Right forelimb (tissue), 1 donor: ENCODE measurements at regions not wholly inside any gene's neighbourhood (a gene's known extent, or its start where the extent isn't known, plus 50 kb on each side); places are given as distances from the start of the nearest gene placed in this dataset.
"Not testable (repeated sequence)": the region's sequence is repeated elsewhere in the genome, so short reads cannot be mapped to it uniquely, and the experiment has no call there.

Experiments used
- DNase-seq: peaks from one replicate; pipeline ENCODE4 v3.0.0-alpha.2; 2018

DNA sequence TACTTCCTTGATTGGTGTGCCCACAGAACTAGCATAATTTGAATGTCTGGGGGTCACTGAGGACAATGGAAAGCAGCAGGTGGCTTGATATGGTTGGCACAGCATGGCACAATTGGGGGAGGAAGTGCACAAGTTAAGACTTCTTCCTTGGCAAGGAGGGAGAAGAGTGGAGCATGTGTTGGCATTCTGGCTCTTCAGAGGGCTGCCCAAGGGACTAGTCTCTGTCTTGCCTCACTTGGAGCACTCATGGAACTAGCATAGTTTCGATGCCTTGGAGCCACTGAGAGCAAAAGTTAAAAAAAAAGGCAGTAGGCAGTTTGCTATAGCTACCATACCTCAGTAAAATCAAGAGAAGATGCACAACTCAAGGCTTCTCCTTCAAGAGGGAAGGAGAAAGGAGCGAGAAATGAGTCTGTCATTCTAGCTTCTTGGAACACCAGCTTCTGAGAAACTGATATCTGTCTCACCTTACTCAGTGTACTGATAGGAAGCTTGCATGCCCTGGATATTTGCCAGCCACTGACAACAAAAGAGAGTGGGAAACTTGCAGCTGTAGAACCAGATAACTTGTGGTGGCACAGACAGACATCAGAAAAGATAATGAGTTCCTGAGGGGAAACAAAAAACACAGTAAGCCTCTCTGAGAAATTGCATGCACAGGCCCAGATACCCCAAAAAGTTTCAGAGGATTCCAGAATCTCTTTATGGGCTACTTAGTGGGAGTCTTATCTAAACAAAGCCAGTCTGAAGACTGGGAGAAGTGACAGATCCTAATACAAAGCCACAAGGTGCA is 207.5 kb upstream of the SAMSN1 start:
- no peak for DNase-seq

DNA sequence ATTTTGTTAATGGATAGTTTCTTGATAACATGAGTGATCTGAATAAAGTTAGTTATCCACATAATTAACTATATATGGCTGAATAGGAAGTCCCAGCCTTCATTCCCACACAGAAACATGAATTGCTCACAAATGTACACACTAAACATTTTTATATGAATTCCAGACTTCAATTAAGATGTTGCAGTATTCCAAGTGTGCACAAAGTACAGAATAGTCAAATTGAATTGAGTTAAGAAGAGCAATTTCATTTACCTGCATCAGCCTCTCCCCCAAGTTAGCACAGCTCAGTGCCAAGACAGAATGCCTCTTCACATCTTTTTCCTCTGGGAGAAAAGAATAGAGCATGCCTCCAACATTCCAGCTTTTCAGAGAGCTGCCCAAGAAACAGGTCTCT is 207.0 kb upstream of the SAMSN1 start:
- no peak for DNase-seq

DNA sequence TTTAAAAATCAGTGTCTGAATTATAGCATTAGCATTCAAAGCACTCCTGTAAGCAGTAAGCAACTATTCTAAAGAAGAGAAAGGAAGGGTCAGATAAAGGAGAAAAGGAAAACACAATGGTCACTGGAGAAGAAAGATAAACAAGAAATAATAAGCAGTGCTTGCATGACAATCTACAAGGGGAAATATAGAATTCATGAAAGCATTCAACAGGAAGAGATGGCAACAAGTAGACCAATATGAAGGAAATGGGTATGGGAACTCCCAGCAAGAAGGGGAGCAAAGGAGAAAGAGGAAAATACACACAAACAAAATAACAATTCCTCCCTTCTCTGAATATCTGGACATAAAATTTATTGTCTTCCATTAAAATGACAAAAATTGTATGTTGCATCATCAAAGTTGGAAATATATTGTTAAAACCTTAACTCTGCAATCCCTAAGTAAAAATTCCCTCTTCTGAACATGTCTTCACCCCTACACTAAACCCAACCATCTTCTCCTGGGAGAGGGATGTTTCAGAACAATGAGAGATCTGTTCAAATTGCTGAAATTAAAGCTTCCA is 206.3 kb upstream of the SAMSN1 start:
- no peak for DNase-seq

DNA sequence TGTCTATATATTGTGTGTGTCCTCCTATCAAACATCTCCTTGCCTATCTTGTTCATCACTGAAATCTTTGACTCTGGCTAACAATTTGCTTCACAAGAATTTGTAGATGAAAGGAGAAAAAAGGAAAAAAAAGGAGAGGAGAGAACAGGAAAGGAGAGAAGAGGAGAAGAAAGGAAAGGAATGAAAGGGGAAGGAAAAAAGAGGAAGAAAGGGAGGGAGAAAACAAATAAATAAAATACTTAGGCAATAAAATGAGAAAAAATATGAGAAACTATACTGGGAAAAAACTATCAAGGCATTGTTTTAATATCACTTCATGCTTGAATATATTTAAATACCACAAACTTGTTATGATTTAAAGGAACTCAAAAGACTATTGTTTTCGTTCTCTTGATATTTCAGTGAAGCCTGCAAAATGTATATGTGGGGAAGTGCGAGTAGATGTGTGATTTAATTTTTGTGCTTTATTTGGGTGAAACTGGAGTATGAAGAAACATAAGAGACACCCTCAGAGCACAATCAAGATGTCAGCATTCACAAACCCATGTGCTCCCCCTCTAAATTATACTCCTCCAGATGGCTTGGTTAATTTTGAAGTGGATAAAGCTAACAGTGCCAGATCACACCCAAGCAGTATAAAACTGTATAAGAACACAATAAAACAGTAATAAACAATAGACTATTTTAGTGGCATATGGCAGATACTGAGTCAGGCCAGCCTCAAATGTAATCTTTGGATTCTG is 205.7 kb upstream of the SAMSN1 start:
- no peak for DNase-seq

DNA sequence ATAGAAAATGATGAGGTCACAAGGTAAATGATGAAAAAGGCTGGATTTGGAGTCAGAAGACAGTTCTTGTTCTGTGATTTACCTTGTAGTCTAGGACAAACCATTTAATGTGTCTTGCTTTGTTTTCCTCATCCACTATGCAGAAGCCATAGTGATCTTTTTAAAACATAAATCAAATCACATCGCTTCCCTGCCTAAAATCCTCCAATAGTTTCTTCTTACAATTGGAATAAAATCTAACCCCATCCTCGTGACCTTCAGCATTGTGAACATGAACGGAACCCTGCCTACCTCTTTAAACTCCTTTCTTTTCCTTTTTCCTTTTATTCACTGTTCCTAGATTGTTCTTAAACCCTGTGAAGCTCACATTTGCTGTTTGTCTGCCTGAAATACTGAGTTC is 204.9 kb upstream of the SAMSN1 start:
- no peak for DNase-seq

DNA sequence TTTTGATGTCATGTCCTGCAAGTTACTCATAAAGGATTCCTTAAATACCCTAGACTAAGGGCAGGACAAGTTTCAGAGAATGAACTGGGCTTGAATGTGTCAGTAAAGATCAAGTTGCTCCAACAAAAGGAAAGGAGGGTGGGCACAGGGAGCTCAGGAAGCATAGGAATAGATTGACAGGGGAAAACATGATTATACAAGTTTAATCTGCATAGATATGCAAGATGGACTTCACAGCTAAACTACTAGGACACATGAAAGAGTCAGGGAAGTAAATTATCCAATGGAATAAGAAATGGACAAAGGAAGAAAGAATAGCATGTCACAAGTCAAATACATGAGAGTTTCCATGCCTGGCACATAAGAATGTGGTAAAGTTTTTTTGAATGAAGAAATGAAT is 203.9 kb upstream of the SAMSN1 start:
- DNase-seq, result no peak

DNA sequence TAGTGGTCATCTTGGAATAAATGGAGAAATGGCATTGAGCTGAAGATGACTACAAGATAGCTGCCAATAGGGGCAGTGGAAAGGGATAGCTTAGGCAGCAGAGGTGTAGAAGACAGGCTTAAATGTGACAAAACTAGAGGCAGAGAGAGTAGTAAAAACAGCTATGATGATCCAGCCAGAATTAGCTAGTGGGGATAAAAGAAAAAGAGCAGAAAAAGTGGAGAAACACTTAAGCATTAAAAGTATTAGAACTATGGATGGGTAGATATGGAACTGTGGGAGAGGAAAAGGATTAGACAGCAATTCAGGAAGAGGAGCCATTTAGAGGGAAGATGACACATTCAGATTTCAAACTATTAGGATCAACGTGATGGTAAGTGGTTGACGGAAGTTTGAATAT is 202.5 kb upstream of the SAMSN1 start:
- DNase-seq, result no peak

DNA sequence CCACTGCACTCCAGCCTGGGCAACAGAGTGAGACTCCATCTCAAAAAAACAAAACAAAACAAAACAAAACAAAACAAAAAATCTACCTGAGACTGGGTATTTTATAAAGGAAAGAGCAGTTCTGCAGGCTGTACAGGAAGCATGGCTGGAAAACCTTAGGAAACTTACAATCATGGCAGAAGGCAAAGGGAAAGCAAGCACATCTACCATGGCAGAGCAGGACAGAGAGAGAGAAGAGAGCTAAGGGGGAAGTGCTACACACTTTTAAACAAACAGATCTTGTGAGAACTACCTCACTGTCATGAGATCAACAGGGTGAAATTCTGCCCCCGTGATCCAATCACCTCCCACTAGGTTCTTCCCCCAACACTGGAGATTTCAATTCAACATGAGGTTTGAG is 198.3 kb upstream of the SAMSN1 start:
- DNase-seq, result no peak

DNA sequence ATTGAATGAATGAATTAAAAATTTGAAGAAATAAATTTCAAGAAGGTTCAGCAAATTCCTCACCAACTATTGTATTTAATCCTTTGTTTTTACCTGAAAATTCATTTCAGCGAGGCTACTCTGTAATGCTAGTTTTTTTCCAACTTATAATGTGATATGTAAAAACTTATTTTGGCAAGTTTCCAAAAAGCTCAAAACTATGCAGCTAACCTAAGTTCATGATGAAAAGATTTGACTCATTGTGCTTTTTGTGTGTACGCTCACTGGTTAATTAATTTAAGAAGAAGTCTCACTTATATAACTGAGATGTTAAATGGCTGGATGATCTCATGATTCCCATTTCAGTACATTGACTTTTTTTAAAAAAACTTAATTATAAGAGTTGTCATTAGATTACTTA is 196.0 kb upstream of the SAMSN1 start:
- DNase-seq, result no peak

DNA sequence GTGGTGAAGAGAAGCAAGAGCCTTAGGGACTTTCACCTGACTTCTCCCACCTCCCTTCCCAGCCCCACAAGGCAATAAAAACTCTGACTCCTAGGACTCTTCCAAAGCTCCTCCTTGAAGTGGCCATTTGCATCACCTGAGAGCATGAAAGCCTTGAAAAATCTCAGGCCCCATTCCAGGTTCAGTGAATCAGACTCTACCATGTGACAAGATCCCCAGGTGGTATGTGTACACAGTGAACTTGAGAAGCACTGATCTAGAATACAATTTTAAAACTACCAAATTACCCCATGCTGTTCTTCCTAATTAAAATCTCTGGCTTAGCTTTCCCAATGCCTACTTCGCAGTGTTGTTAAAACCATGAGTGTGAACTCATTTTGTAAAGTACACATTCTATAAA is 195.1 kb upstream of the SAMSN1 start:
- DNase-seq, result no peak

DNA sequence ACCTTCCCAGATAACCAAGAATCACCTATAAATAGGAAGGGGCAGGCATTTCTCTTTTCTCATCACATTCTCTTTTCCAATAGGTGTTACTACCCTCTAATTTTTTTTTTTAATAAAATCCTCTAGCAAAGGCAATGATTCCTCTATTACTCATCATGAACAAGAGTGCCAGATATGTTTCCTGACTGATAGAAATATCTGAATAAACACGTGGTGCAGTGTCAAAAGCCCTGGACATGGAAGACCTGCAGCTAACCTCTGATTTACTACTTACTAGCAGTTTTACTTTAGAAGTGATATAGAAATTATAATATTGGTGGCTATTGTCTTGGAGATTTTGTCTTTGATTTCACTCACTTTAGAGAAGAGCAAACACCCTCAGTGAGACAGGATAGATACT is 194.6 kb upstream of the SAMSN1 start:
- DNase-seq, result no peak

DNA sequence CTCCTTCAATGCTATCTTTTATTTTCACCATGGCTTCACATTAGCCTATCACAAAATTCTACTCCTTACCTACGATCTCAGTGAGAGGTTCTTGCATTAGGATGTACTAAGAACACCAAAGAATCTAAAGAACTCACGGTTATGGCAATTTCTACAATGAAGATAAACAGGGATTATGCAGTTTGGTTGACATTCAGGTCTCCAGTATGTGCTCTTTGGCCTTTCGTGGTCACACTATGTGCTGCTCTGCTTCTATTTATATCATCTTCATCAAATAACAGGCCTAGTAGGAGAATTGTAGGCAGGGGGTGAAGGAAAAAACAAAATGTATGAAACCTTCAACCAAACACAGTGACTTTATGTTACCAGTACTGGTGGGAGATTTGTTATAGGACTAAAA is 194.0 kb upstream of the SAMSN1 start:
- no peak for DNase-seq

DNA sequence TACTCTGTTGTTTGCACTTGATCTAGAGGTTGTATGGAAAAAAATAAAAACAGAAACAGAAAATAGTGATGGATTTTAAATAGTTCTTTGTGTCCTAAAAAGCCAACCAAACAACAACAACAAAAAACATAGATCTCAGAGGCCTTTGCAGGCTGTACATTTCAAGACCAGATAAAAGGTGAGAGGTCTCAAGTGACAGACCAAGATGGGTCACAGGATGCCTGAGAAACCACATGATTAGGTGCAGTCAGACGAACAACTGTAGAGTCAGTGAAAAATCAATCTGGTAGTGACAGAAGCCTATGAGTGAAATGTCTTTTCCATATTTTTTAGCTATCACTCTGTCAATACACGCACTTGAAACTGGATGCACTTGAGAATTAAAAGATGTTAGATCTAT is 193.5 kb upstream of the SAMSN1 start:
- no peak for DNase-seq

DNA sequence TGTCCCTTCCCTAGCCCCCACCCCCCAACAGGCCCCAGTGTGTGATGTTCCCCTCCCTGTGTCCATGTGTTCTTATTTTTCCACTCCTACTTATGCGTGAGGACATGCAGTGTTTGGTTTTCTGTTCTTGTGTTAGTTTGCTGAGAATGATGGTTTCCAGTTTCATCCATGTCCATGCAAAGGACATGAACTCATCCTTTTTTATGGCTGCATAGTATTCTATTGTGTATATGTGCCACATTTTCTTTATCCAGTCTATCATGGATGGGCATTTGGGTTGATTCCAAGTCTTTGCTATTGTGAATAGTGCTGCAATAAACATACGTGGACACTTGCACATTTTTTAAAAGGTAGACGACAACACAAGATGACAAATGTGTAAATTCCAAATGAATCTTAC is 192.5 kb upstream of the SAMSN1 start:
- DNase-seq, result not testable (repeated sequence)

DNA sequence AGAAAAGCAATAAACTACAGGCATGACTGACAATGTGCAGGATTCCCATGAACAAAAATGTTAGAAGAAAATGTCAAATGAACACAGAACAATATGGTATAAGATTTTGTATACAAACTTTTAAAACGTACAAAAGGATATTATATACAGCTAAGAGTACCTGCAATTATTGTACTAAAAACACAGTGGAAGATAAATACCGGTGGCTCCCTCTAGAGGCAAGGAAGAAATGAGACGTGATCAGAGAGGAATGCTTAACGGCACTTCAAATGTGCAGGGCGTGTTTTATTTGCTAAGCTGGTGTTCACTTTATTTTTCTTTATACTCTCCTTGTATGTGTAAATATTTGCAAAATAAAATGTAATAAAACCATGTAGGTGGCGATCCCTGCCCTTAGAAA is 191.8 kb upstream of the SAMSN1 start:
- no peak for DNase-seq

DNA sequence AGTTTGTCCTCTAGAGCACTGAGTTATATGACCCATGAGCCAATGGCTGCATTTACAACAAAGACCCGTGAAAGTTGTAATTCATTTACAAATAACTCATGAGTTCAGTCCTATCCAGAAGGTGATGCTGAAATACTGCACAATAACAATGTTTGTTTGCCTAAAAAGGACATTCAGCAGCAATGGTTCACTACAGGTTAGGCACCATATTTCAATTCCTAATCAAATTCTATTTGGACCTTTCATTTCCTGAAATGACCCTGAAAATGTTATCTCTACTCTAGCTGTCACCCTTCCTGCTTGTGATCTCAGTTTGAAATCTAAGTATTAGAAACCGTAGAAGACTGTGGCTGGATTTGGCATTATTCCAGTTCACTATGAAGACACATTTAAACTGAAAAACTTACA is 191.2 kb upstream of the SAMSN1 start:
- DNase-seq, result no peak

DNA sequence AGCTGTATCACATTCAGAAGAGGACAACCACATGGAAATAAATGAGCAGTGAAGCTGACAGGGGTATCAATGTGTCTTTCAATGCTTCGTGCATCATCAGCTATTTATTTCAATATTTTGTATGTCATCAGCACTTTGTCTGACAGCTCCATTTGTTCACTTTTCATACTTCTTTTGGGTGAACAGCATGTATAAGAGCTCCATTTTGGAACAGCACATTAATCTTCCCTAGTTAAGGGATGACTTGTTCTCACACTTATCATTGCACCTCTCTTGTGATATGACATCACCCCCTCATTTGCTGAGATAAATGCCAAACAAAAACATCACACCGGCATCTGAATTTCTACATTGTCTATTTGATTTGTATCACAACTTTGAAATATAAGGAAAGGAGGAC is 190.6 kb upstream of the SAMSN1 start:
- no peak for DNase-seq

DNA sequence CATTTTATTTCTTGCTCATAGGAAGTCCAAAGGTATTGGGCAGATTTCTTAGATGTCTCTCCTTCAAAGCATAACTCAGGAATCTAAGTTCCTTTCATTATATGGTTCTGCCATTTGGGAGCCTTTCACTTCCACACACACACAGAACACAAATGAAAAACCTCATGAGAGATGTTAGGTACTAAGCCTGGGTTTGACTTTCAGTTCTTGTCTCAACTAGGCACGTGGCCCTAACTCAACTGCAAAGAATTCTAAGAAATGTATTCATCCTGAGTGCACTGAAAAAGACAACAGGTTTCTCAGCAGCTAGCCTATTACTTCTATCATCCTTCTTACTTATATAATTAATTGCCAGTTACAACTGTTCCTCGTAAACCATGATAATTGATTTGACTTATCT is 190.0 kb upstream of the SAMSN1 start:
- no peak for DNase-seq

DNA sequence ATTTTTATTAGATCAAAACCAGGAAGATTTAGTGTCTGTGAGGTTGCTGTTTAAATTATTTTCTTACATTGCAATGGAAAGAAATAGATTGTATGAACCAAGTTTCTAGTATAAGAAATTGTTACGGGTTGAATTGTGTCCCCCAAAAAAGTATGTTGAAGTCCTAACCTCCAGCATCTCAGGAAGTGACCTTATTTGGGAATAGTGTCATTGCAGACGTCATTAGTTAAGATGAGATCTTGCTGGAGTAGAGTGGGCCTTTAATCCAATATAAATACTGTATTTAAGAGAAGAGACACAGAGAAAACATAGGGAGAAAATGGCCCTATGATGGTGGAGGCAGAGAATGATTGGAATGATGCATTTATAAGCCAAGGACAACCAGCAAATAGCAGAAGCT is 188.7 kb upstream of the SAMSN1 start:
- no peak for DNase-seq

DNA sequence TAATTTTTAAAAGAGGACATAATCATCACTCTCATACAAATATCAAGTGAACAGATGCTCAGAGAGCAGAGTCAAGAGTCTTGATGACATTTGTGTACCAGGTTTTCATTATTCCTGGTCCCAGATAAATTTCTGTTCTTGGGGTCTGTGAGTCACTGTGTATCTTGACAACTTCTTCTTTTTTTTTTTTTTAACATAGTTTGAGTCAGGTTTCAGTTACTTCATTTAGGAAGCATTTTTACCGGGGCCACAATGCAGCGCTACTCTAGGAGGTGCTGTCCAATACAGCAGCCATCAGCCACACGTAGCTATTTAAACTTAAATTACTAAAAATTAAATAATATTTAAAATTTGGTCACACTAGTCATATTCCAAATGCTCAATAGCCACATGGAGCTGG is 188.1 kb upstream of the SAMSN1 start:
- no peak for DNase-seq

DNA sequence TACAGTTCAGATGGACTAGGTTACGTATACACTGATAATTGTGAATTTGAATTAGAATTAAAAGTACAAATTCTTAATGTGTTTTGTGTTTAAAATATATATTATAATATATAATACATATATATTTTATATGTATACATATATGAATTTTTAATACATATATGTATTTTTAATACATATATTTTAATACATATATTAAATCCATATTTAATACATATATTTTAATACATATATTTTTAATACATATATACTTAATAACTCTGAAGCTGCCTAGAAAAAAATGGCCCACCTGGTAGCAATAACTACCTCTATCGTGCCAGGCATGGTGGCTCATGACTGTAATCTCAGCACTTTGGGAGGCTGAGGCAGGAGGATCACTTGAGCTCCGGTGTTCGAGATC is 179.1 kb upstream of the SAMSN1 start:
- DNase-seq, result no peak

DNA sequence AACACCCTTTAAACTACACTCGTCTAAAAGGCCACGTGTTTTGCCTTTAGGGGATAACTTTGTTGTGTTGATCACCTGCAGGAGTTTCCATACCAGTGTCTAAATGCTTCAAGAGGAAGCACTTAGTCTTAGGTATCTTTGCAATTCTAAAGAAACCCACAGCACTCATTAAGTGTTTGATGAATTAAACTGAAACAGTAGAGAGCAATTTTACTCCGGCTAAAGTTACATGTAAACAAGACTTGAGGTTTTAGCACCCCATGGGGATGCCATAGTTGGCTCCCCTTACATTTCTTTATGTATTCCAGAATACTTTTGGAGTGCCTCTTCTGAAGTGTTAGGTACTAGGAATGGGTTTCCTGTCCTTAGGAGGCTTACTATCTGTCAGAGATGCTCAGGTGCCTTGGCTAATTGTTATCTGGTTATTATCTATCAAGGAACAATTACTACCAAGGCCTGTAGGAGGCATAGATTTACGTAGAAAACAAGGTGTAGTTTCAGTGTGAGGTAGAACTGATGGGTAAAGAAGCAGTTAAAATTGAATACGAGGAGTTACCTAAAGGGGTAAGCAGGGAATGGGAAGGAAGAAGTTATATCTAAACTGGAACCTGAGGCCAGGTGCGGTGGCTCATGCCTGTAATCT is 176.8 kb upstream of the SAMSN1 start:
- no peak for DNase-seq

DNA sequence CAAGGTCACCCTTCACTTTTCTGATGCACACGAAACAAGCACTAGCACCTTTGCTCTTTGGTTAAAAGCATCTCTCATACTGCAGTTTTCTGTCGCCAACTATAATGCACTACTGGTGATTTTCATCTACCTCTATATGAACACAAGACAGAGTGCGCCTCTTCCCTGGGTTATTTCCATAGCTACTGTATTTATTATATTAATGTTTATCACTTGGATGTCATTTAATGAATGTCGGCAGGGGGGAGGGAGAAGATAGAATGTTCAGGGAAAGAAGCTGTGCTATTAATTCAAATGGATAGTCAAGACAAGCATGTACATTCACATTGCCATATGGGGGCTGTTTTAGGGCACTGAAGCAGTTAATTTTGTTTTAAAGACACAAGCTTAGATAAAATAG is 174.1 kb upstream of the SAMSN1 start:
- no peak for DNase-seq

DNA sequence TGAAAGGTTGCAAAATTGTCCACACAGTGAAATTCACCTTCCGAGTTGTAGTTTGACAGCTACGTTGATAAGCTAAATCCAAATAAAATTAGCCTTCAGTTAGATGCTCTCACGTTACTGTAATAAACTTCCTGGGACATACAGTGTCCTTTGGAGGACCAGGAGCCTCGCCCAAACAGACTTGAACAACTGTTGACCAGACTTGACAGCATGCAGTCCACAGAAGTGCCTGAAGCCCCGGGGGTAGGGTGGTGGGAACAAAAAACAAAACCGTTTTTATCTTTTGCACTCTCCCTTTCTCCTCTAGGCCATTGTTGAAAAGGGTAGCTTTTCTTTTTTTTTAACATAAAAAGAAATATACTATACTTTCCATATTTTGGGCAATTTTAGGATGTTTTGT is 172.8 kb upstream of the SAMSN1 start:
- no peak for DNase-seq
